ENCODE measurements at regions not wholly inside any gene's neighbourhood (a gene's known extent, or its start where the extent isn't known, plus 50 kb on each side); places are given as distances from the start of the nearest gene placed in this dataset.

GRCh38 chr10:88193018-88193417 lies 329.6 kb downstream of the PTEN start:
- intact Hi-C loops (cut with micrococcal nuclease), result no loop called here
- Histone ChIP-seq H3K36me3 (replicated peaks in 1 of 2; ENCODE audit: control extremely low read depth in 1 of 2, control insufficient read depth in 1 of 2, extremely low read depth in 1 of 2, insufficient read depth in 2 of 2, low read length in 1 of 2) (no peaks in the 10 kb centered on the region), H3K9me3 (ENCODE audit: control extremely low read depth in 1 of 3, control insufficient read depth in 2 of 3, insufficient read depth in 1 of 3, low read length in 2 of 3) (peaks cover 0 to 3% (median 0%) of the 10 kb centered on the region in 3 donors), H2AFZ (ENCODE audit: insufficient read depth, low read depth, low read length, poor library complexity, severe bottlenecking) (peak overlapping the region; percentile 27), H3K9ac (ENCODE audit: low read length) (no peak overlapping the region), H3K4me3 (ENCODE audit: control extremely low read depth in 1 of 5, extremely low read depth in 1 of 5, insufficient read depth in 1 of 5, low read depth in 2 of 5, low read length in 4 of 5) (no peak overlapping the region), H3K27ac (ENCODE audit: low read length in 2 of 2) (no peak overlapping the region), H4K20me1 (ENCODE audit: control insufficient read depth, insufficient read depth, low read length, poor library complexity, severe bottlenecking) (no peaks in the 10 kb centered on the region), H3K79me2 (ENCODE audit: control insufficient read depth, insufficient read depth, low read length) (no peaks in the 10 kb centered on the region), H3K4me2 (replicated peaks; ENCODE audit: low read depth, low read length, poor library complexity, severe bottlenecking) (peak overlapping the region; percentile 28), H3K27me3 (replicated peaks in 1 of 4; ENCODE audit: control extremely low read depth in 1 of 4, control insufficient read depth in 3 of 4, insufficient read depth in 4 of 4, low read length in 3 of 4) (no peaks in the 10 kb centered on the region), H3K4me1 (ENCODE audit: control insufficient read depth in 2 of 2, insufficient read depth in 2 of 2, low read length in 2 of 2) (peaks cover 8 to 22% of the 10 kb centered on the region in 2 donors)
- CTCF ChIA-PET, result interaction anchor here (1.6 kb wide), 1 partner anchor 11 kb away, joined by 4 read pairs; no protein-coding TSS in a partner anchor
- H3K27me3 Mint-ChIP-seq, result no peaks in the 10 kb centered on the region
- H3K4me3 Mint-ChIP-seq, result peak overlapping the region; percentile 2
- peaks cover 5% of the 10 kb centered on the region for H3K9me3 Mint-ChIP-seq (ENCODE audit: insufficient read depth)
- peaks cover 31% of the 10 kb centered on the region for H3K4me1 Mint-ChIP-seq
- ATAC-seq (ENCODE audit: low read depth) (no peak), DNase-seq (no peak)
- no peak for TF ChIP-seq EZH2 (IDR thresholded peaks at IDR 0.05; ENCODE audit: borderline replicate concordance, insufficient read depth, low read depth, low read length, poor library complexity, severe bottlenecking)
- TF ChIP-seq, protein P1, sequence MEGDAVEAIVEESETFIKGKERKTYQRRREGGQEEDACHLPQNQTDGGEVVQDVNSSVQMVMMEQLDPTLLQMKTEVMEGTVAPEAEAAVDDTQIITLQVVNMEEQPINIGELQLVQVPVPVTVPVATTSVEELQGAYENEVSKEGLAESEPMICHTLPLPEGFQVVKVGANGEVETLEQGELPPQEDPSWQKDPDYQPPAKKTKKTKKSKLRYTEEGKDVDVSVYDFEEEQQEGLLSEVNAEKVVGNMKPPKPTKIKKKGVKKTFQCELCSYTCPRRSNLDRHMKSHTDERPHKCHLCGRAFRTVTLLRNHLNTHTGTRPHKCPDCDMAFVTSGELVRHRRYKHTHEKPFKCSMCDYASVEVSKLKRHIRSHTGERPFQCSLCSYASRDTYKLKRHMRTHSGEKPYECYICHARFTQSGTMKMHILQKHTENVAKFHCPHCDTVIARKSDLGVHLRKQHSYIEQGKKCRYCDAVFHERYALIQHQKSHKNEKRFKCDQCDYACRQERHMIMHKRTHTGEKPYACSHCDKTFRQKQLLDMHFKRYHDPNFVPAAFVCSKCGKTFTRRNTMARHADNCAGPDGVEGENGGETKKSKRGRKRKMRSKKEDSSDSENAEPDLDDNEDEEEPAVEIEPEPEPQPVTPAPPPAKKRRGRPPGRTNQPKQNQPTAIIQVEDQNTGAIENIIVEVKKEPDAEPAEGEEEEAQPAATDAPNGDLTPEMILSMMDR (IDR thresholded peaks at IDR 0.05), result no peak
- WGBS (ENCODE audit: insufficient coverage), result 44% methylated on average over 6 of the region's 7 CpGs
- no peak overlapping the region for H3K27ac Mint-ChIP-seq
- POLR2A ChIA-PET, result interaction anchor here (0.6 kb wide), 1 partner anchor 60 kb away, joined by 3 read pairs; no protein-coding TSS in a partner anchor

DNA sequence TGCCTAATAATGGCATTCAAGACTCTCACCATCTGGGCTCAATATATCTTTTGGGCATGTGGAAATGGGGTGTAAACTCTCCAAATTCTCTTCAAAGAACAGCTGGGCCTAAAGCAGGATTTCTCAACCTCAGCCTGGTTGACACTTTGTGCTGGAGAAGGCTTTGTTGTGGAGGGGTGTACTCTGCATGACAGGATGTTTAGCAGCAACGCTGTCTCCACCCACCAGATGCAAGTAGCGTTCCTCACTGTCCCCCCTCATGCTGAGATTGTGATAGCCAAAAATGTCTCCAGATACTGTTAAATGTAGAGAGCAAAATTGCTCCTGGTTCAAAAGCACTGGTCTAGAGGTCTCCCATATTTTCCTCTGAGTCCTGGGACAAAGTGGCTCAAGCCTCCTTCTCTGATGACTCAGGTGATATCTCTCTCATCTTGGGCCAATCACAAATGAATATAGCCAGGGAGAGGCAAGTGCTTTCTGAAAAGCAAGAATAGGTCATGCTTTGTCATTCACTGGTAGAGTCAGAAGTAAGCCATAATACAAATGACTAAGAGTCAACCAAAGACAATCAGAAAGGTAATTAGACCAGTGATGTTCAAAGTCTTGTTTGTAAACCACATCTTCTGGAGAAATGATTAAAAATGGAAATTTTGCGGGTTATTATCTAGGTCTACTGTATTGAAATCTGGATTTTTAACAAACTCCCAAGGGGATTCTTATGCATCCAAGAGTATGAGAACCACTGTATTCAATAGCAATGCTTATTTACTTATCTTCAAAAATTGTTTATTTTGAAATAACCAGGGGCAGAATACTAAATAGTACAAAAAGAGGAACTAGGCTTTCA lies 330.8 kb downstream of the PTEN start:
- POLR2A ChIA-PET, result no interaction called here

More for the DNA sequence above, 330.8 kb downstream of the PTEN start:
- H3K27me3 ChIP-seq (replicated peaks in 1 of 4; ENCODE audit: control extremely low read depth in 1 of 4, control insufficient read depth in 3 of 4, insufficient read depth in 4 of 4, low read length in 3 of 4), result no peaks in the 10 kb centered on the region
- peaks cover 0 to 5% (median 0%) of the 10 kb centered on the region in 3 donors for H3K9me3 ChIP-seq (ENCODE audit: control extremely low read depth in 1 of 3, control insufficient read depth in 2 of 3, insufficient read depth in 1 of 3, low read length in 2 of 3)
- H4K20me1 ChIP-seq (ENCODE audit: control insufficient read depth, insufficient read depth, low read length, poor library complexity, severe bottlenecking), result no peaks in the 10 kb centered on the region
- no peak overlapping the region for H3K4me2 ChIP-seq (replicated peaks; ENCODE audit: low read depth, low read length, poor library complexity, severe bottlenecking)
- H3K27ac Mint-ChIP-seq, result no peak overlapping the region
- no peaks in the 10 kb centered on the region for H3K27me3 Mint-ChIP-seq
- WGBS (ENCODE audit: insufficient coverage), result 67% methylated on average over 1 of the region's 3 CpGs
- CTCF ChIA-PET, result interaction anchor here (1.6 kb wide), 1 partner anchor 12 kb away, joined by 4 read pairs; no protein-coding TSS in a partner anchor
- no peak overlapping the region for H2AFZ ChIP-seq (ENCODE audit: insufficient read depth, low read depth, low read length, poor library complexity, severe bottlenecking)
- peaks cover 31% of the 10 kb centered on the region for H3K4me1 Mint-ChIP-seq
- DNase-seq (no peak), ATAC-seq (ENCODE audit: low read depth) (no peak)
- TF ChIP-seq, protein P1 (IDR thresholded peaks at IDR 0.05), result no peak
- no peak for TF ChIP-seq EZH2 (IDR thresholded peaks at IDR 0.05; ENCODE audit: borderline replicate concordance, insufficient read depth, low read depth, low read length, poor library complexity, severe bottlenecking)
- no peak overlapping the region for H3K4me3 ChIP-seq (ENCODE audit: control extremely low read depth in 1 of 5, extremely low read depth in 1 of 5, insufficient read depth in 1 of 5, low read depth in 2 of 5, low read length in 4 of 5)
- H3K9ac ChIP-seq (ENCODE audit: low read length), result no peak overlapping the region
- no peaks in the 10 kb centered on the region for H3K36me3 ChIP-seq (replicated peaks in 1 of 2; ENCODE audit: control extremely low read depth in 1 of 2, control insufficient read depth in 1 of 2, extremely low read depth in 1 of 2, insufficient read depth in 2 of 2, low read length in 1 of 2)
- intact Hi-C loops (cut with micrococcal nuclease), result no loop called here
- no peak overlapping the region for H3K27ac ChIP-seq (ENCODE audit: low read length in 2 of 2)
- no peaks in the 10 kb centered on the region for H3K79me2 ChIP-seq (ENCODE audit: control insufficient read depth, insufficient read depth, low read length)
- H3K9me3 Mint-ChIP-seq (ENCODE audit: insufficient read depth), result peaks cover 5% of the 10 kb centered on the region
- no peak overlapping the region for H3K4me3 Mint-ChIP-seq
- H3K4me1 ChIP-seq (ENCODE audit: control insufficient read depth in 2 of 2, insufficient read depth in 2 of 2, low read length in 2 of 2), result peaks cover 8 to 22% of the 10 kb centered on the region in 2 donors

Measured in B cell (primary cell).